ENCODE measurements at regions not wholly inside any gene's neighbourhood (a gene's known extent, or its start where the extent isn't known, plus 50 kb on each side); places are given as distances from the start of the nearest gene placed in this dataset.

DNA sequence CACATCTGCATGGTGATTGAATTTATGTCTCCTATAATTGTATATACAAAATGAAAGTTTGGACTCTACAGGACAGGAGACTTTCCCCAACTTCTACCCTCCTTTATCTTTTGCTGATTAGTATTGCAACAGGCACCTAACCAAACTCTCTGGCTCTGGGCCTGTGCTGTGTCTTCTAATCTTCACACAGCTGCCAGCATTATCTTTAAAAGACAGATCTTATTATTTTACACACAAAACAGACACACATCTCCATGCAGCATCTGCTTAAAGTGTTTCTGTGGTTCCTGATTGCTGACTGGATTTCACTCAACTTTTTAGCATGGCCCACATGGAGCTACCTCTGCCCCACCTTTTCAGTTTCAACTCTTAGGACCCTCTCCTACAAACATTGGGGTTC is 154.9 kb upstream of the PELI2 start:
- TF ChIP-seq, protein P1, sequence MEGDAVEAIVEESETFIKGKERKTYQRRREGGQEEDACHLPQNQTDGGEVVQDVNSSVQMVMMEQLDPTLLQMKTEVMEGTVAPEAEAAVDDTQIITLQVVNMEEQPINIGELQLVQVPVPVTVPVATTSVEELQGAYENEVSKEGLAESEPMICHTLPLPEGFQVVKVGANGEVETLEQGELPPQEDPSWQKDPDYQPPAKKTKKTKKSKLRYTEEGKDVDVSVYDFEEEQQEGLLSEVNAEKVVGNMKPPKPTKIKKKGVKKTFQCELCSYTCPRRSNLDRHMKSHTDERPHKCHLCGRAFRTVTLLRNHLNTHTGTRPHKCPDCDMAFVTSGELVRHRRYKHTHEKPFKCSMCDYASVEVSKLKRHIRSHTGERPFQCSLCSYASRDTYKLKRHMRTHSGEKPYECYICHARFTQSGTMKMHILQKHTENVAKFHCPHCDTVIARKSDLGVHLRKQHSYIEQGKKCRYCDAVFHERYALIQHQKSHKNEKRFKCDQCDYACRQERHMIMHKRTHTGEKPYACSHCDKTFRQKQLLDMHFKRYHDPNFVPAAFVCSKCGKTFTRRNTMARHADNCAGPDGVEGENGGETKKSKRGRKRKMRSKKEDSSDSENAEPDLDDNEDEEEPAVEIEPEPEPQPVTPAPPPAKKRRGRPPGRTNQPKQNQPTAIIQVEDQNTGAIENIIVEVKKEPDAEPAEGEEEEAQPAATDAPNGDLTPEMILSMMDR (IDR thresholded peaks at IDR 0.05): no peak

DNA sequence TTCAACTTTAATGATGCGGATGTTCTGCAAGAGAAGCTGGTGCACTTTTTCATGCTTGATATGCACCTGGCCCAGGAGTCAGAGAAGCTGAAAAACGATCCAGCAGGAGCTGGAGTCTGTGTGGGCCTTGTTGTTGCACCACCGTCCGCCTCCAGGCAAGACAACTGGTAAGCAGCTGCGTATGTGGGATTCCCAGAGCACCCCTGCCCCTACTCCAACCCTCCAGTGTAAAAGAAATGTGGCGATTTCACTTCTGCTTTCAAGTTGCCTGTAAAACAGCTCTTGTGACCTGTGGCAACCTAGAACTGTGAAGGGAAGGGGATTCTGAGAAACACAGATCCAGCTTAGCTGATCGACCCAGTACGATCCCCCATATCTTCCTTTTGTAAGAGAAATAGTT is 154.1 kb upstream of the PELI2 start:
- TF ChIP-seq, protein P1 (IDR thresholded peaks at IDR 0.05): no peak

DNA sequence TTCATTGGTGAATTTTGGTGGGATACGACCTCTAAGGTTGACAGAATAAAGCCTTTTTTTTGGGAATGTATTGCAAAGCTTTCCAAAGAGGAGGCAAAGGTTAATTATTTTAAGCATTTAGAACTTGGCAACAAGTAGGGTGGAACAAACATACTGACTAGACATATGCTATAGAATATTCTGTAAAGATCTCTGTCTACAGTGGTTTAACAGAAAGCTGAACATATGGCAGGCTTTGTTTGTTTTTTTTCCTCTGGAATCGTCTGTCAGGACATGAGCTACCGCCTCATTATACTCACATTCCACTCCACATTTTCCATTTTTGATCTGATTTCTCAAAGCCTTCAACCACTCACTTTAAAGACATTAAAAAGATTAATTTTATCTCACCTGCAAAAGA is 153.4 kb upstream of the PELI2 start:
- TF ChIP-seq, protein P1 (IDR thresholded peaks at IDR 0.05): no peak

DNA sequence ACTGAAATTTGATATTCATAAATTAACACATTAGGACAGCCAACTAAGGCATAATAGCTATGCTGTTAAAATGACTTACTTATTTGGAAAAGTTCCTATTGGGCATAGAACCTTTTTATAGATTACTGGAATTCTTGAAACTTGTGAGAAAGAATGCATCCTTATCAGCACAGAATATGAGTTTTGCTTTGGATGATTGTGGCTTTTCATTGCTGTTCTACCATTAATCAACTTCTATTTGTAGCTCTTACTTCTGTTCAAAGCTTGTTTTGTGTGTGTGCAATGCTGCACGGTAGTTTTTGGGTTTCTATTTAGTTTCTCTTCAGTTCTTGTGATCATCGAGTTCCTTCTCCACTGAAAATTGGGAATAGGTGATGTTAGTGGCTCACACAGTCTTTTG is 152.4 kb upstream of the PELI2 start:
- TF ChIP-seq, protein P1 (IDR thresholded peaks at IDR 0.05): no peak

DNA sequence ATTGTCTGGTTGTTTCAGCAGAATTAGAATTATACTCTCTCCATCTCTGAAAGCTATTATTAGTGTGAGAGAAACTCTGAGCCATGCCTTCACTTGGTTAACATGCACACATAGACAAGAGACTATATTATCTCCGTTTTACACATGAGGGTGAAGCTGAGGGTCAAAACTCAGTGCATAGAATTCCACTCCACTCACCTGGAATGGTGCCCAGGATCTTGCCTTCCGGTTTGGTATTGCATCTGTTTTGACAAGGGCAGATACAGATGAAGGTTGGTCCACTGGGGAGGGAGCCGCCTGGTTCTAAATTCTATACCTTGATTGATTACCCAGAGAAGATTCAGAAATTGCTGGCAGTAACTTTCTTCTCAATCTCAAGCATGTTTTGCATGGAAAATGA is 149.5 kb upstream of the PELI2 start:
- TF ChIP-seq, protein P1 (IDR thresholded peaks at IDR 0.05): no peak

DNA sequence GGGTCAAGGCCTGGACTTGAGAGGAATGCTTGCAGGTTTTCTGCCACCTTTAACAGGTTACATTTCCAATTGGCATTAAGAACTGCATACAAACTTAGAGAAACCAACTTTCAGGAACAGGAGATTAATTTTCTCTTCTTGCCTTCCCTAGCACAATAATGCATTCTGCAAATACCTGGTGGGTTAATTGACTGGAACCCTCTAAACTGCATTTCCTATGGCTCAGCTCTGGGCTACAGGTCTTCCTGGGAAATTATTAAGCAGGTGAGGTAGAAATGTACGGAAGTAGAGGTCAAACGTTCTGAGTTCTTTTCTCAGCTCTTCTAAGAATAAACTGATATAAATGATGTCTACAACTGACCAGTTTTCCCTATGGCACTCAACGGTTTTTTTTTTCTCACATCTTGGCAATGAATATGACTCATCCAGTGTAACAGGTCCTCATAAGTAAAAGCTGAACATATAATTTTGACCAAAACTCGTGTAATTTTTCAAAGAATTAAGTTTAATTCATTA is 144.9 kb upstream of the PELI2 start:
- TF ChIP-seq, protein P1 (IDR thresholded peaks at IDR 0.05): no peak

DNA sequence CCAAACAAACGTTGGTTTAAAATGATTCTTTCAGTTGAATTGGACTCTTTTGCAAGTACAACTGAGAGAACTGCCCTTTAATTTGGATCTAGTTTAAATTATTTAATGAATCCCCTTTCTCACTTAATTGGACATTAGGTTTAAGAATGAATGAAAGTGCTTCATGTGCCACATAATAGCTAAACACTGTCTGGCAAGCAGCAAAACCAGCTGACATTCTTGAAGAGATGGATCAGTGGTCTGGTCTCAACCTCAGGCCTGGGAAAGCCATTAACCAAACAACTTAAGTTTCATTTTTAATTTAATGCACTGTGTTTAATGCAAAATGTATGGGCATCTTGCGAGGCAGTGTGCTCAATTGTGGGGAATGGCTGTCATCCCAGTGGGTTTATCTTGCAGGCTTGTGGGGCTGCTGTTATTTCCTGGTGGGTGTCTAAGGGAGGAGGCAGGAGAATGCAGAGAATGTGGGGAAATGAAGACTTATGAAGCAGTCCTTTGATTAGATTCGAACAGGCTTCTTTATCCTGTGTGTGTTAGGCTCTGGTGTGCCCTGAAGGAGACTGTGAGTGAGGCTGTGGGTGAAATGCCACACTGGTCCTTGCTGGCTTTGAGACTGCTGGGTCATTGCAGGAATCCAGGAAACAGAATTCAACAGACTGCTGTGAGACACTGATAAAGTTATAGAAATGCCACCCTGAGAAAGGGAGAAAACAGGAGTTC is 144.1 kb upstream of the PELI2 start:
- TF ChIP-seq, protein P1 (IDR thresholded peaks at IDR 0.05): no peak

Data from LNCAP (cell line).